Stimulated activated CD8-positive, alpha-beta memory T cell treated with anti-CD3 and anti-CD28 coated beads, Interleukin-4, amount 100 ng/mL, for 48 hours (primary cell): ENCODE measurements at regions not wholly inside any gene's neighbourhood (a gene's known extent, or its start where the extent isn't known, plus 50 kb on each side); places are given as distances from the start of the nearest gene placed in this dataset.
"Not testable (repeated sequence)": the region's sequence is repeated elsewhere in the genome, so short reads cannot be mapped to it uniquely, and the experiment has no call there.

Experiments used
- DNase-seq: peaks from one replicate; pipeline ENCODE4 v3.0.0-alpha.2; 2020

DNA sequence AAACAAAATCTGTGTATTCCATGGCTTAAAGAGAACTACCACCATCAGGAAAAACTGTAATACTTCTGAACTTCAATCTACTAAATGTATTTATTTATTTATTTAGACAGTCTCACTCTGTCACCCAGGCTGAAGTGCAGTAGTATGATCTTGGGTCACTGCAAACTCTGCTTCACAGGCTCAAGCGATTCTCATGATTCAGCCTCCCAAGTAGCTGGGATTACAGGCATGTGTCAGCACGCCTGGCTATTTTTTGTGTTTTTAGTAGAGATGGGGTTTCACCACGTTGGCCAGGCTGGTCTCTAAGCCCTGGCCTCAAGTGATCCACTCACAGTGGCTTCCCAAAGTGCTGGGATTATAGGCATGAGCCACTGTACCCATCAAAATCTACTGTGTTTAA lies 202.3 kb upstream of the POU1F1 start:
- no peak for DNase-seq

DNA sequence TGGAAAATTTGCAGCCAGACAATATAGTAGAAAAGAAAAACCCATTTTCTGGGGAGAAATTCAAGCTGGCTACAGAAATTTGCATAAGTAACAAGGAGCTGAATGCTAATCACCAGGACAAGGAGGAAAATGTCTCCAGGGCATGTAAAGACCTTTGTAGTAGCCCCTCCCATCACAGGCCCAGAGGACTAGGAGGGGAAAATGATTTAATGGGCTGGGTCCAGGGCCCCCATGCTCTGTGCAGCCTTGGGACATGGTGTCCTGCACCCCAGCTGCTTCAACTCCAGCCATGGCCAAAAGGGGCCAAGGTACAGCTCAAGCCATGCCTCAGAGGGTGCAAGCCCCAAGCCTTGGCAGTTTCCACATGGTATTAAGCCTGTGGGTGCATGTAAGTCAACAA lies 197.6 kb upstream of the POU1F1 start:
- no peak for DNase-seq

DNA sequence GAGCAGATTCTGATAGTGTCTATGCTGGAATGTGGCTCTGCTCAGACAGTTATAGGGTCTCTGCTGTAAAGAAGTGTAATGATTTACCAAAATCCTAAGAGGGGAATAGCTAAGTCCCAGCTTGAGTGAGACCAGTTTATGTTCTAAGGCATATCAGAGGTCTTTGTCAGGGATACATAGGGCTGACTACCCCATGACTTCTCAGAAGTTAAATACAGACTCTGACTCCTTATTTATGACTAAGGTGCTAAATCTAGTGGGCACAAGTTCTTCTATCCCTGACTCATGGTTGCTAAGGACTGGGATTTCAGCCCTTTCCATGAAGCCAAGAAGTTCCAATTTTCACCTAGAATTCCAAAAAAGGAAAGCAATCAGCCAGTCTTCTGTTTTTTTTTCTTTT lies 192.6 kb upstream of the POU1F1 start:
- DNase-seq: no peak

DNA sequence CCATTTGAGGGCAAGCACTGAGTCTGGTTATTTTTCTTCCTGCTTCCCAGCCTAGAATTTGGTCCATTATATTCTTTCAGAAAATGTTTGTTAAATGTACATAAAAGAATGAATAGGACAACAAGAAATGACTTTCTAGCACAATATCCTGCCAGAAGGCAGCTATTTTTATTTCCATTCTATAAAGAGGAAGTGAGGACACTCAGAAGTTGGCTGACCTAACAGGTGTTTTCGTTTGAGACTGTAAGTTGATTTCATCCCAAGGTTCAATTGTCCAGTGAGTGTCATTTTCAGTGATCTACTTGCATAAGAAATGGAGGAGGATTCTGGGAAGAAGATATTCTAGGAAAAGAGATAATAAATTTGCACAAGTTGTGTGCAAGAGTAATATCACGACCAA lies 191.9 kb upstream of the POU1F1 start:
- DNase-seq: no peak

DNA sequence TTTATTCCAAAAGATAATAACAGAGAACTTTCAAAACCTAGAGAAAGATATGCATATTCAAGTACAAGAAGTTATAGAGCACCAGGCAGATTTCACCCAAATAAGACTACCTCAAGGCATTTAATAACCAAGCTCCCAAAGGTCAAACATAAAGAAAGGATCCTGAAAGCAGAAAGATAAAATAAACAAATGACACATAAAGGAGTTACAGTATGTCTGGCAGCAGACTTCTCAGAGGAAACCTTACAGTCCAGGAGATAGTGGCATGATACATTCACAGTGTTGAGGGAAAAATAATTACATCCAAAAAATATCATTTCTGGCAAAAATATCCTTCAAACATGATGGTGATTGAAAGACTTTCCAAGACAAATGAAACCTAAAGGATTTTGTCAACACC lies 185.8 kb upstream of the POU1F1 start:
- no peak for DNase-seq

DNA sequence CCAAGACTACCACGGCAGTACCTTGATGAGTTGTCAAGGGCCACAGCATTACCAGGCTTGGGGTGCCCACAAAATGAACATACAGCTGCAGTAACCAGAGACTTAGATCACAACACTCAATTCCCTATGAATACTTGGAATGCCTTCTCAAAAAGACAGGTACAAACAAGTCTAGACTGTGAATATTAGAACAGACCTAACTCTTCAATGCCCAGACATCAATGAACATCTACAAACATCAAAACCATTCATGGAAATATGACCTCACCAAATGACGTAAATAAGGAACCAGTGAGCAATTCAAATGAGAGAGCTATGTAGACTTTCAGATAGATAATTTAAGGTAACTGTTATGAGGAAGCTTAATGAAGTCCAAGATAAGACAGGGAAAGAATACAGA lies 185.1 kb upstream of the POU1F1 start:
- no peak for DNase-seq

DNA sequence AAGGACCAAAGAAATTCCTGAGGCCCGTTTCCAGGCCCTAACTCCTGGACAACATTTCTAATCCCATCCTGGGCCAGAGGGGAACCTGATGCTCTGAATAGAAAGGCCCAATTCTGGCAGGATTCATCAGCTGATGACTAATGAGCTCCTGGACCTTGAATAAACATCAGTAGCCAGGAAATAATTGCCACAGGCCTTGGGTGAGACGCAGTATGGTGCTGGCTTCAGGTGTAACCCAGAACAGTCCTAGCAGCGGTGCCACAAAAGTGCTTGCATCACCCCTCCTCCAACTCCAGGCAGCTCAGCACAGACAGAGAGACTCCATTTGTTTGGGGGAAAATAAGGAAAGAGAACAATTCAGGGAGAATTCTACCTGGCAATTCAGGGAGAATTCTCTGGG lies 184.7 kb upstream of the POU1F1 start:
- no peak for DNase-seq

DNA sequence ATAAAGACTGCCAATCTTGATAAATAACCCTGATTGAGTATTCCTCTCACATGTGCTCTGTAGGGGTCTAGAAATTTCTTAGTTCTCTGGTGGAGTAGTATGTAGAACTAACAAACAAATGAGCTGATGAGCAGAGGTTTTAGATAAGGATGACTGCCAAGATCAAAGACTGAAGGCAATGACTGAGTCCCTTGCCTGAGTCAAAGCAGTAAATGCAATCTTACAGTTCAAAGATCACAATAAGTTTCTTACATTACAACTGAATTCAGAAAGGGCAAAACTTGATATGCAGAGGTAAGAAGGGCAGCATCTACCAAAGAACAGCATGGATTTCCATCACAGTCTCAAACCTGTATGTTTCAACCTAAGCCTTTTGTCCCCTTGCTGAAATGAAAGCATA lies 172.2 kb upstream of the POU1F1 start:
- DNase-seq: no peak

DNA sequence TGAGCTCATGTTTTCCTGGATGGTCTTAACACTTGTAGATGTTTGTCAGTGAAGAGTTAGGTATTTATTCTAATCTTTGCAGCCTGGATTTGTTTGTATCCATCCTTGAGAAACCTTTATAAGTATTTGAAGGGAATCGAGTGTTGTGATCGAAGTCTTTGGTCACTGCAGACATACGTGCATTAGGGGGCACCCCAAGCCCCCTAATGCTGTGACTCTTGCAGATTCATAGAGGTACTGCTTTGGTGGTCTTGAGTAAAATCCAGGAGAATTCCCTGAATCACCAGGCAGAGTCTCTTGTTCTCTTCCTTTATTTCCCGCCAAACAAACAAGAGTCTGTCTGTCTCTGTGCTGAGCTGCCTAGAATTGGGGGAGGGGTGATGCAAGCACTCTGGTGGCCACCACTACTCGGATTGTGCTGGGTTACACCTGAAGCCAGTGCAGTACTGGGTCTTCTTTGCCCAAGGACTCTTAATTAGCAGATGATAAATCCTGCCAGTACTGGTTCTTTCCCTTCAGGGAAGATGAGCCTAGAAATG lies 170.5 kb upstream of the POU1F1 start:
- no peak for DNase-seq

DNA sequence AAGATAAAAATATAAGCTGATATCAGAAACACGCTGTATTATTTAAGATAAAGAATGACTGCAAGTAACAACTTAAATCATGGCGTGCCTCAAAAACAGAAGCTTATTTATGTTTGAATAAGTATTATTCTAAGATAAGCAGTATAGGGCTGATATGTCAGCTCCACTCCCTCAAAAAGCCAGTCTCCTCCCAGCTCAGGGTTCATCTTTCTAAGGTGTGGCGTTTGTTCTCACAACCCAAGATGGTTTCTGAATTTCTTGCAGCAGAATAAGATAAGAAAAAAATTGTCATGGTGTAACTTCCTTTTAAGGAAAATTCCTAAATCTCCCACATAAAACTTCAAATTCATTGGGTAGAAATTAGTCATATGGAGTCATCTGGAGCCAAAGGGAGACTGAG lies 166.1 kb upstream of the POU1F1 start:
- no peak for DNase-seq

DNA sequence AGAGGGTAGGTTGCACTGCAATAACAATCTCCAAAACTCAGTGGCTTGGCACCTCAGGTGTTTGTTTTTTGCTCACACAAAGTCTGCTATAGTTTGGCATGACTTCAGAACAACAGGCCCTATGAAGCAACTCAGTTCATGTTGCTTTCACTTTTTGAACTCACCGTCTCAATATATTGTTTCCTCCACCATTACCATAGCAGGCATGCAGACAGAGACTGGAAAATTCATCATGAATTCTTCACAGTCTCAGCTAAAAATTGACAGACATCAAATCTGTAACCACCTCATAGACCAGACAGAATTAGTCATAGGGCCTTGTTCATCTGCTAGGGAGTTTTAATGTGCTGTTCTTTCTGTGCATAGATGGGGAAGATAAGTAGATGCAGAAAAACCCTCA lies 161.4 kb upstream of the POU1F1 start:
- no peak for DNase-seq

DNA sequence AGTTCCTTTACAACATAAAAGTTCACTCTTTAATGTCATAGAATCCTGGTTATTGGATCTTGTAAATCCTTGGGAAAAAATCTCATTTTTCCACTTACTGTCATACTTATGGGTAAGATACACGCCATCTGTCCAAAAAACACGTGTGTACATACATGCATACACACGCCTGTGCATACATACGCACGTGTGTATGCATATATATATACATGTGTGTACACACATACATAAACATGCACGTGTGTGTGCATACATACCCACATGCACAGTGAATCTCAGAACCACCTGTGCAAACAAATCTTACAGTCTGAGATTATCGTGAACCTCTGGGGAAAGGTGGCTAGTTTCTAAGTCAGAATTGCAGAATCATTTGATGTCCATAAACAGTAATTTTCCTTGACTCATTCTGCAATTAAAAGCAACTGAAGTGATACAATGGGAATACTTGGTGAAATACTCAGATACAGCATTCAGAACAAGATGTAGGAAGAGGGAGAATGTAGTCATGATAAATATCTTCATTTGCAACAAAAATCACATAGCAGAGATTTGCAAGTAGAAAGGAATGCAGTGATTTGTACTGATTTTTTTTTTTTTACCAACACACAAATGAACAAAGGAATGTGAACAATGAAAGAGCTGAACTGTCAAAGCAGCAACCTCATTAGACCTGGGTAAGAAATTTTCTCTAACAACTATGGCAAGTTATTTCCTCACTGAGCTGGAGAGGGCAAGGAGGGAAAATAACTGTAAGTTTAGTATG lies 160.6 kb upstream of the POU1F1 start:
- no peak for DNase-seq

DNA sequence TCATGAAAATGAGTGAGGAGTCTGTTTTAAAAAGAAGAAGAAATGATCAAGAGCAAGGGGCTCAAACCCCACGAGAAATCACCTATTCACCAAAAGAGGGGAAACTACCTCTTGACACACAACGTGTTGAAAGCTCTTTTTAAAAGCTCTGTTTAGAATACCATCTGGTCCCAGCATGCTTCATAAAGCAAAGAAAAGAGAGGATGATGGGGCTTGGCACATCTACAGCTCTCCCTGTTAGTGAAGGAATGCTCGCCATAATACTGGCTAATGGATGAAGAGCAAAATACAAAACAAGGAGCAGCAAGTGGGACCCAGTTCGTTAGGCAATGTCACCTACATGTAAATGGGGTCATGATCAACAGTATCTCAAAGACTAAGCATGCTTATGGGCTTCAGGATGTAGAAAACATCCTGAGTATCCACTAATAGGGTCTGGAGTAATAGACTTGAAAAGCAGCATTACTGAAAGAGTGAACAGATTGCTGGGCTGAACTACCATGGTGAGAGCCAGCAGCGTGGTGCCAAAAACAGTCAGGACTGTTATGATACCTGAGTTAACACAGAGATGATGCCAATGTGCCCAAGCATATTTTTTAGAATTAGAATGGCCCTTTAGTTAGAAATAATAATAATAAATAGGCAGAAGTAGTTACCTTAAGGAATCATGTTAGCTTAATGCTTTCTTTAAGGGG lies 159.7 kb upstream of the POU1F1 start:
- DNase-seq: no peak

DNA sequence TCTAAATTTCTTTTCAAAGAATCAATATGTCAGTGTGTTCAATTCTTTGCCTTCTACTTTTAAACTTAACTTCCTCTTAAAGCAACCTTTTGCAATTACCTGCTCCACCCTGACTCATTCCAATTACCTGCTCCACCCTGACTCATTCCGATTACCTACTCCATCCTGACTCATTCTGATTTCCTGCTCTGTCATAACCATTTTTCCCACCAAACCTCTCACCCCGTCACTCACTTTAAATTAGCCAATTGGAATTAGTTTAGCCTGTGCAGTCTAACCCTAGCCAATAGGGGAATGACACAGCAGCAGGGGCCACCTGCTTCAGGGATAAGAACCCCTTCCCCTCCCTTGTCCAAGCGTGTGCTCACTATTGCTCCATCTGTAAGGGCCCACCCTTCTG lies 157.1 kb upstream of the POU1F1 start:
- not testable (repeated sequence) for DNase-seq

DNA sequence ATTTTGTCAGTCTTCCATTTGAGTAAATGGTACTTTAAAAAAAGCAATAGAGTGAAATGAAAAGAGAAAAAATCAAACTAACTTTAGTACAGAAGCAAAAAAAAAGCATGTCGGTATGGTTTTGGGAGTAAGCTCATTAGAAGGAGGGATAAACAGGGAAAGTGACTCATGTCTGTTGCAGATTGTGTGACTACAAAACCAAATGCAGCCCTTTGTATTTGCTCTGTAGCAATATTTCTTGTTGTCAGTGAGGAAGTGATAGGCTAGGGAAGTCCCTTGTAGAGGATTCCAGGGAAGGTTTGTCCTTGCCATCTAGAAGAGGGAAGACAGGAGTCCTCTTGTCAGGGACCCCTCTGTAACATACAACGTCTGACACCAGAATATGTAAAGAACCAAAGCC lies 150.5 kb upstream of the POU1F1 start:
- DNase-seq: no peak

DNA sequence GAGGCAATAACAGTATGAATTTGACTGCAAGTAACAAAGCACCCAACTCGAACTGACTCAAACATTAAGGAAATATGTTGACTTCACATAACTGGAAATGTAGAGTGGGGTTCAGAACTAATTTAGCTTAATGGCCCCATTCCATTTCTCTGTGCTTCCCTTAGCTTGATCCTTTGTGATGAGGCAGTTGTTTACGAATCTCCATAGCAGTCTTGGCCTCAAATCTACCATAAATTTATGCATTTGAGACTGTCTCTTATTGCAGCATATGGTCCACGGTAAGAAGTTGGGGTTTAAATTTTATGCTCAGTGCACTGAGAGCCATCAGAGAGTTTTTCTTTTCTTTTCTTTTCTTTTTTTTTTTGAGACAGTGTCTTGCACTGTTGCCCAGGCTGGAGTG lies 148.7 kb upstream of the POU1F1 start:
- DNase-seq: no peak

DNA sequence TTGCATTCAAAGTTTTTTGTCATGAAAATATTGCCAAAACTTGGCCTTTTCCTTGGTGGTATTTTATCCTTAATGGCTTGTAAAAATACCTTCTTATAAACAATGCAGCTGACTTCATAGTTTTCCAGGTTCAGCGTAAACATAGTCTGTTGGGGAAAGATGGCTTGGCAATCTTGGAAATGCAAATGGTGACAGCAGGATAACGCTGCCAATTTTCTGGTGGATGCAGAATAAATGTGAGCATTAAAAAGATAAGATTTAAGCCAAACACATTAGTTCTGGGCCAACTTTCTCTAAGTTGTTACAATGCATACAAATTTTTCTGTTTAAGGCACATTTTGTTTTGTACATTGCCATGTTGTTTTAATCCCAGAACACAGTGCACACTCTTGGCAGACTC lies 147.0 kb upstream of the POU1F1 start:
- no peak for DNase-seq

DNA sequence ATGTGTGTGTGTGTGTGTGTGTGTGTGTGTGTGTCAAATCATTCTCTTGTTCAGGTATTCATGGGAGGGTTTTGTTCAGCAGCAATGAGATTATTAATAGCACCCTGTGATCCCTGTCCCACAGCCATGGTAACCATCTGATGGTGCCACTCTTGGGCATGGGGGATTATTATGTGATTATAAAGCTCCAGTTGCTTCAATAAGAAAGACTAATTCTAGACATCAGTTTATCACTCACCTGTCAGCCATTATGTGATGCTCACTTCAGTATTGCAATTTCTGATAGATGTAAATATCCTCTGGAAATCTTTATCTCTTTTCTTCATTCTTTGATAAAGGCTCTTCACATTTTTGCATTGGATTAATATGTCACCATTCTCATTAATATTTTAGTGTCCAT lies 145.9 kb upstream of the POU1F1 start:
- DNase-seq: no peak

DNA sequence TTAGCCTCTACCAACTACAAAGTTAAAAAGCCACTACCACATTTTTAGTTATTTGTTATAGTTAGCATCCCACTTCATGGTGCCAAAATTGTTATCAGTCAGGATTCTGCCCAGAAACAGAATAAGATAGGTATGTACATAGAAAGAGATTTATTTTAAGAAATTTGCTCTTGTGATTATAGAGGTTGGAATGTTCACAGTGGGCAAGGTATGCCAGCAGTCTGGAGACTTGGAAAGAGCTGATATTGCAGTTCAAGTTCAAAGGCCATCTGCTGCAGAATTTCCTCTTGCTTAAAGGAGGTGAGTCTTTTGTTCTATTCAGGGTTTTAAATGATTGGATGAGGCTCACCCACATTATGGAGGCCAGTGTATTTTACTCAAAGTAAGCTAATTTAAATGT lies 143.8 kb upstream of the POU1F1 start:
- no peak for DNase-seq

DNA sequence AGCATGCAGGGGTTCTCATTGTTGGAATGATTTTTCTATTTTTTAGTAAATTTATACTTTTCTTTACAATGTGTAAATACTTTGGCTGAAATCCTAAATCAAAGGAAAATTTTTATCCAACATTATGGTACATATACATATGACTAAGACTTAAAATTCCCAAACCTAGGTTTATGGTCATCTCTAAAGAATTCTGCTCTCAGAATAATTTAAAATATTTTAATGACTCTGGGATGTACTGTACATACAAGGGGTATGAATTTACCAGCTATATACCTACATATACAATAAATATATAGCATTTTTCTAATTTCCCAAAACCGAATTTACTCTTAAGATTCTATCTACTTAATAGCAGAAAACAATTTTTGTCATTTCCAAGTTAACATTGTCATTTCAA lies 137.9 kb upstream of the POU1F1 start:
- DNase-seq: no peak

DNA sequence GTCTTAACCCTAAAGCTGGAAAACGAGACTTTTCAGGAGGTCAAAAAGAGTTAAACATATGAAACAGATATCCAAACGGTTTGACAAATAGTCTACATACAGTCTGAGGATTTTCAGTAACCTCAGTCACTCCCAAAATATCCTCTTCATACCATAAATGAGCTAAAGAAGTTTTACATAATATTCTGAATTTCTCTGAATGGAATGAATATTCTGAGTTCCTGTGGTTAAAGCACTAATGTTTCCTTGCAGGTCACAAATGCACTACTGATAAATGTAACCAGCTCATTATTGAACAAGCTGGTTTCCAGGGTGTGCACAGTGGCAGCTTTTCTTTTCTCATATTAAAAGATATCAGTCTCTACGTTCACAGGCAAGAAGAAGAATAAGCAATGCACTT lies 137.4 kb upstream of the POU1F1 start:
- DNase-seq: no peak

DNA sequence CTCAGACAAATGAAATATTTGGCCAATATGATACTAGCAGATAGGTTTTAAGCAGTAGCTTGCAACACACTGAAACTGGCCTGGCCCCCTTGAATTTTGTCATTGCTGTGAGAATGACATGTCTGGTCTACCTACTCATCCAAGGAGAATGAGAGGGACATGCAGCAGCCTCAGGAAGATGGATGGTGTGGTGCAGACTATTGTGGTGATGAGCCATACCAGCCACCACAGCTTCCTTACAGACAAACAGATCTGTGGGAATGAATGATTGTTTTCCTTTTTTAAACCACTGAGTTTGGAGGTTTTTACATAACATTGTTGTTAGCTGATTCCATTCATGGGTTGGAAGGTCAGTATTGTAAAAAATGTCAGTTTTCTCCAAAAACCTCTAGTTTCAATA lies 133.7 kb upstream of the POU1F1 start:
- no peak for DNase-seq

DNA sequence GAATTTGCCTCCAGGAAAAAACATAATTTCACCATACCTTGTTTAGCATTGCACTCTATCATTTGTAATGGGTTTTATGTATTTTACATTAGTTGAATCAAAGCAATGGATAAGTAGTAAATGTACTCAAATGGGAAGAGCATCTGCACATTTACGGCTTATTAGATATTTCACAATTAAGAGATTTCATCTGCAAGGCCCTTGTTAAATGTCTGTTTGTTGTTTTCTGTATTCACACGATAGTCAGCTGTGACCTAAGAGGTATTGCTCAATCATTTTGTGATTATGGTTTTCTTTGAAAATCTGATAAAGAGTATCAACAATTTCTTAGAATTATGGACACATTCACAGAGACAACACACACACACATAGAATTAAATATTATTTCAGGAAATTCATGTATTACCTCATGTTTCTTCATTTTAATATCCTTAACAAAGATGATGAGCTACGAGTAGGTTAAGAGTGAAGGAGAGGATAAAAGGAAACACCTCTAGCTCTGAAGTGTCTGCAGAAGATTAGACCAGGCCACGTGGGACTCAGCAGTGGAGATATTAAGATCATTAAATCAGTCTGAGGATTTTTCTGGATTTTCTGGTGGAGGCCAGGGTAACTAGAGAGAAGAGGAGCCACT lies 121.9 kb upstream of the POU1F1 start:
- DNase-seq: no peak

DNA sequence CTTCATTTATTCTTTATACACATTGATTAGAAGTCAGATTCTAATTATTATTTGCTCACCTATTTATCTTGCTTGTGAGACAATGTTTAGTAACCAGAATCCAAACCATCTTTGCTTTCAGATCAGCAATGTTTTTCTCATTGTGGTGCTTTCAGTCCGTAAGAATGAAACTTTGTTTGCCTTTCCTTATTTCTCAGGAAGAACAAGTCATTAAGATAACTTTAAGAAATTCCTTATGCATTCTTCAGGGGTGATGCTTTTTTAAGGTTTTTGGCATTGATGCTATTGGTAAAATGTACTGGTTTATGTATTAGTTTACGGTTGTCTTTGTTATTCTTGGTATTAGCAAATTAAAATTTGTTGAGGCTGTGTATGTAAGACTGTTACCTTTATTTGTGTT lies 120.8 kb upstream of the POU1F1 start:
- DNase-seq: no peak
